Stimulated activated CD8-positive, alpha-beta memory T cell treated with anti-CD3 and anti-CD28 coated beads, Interleukin-4, amount 100 ng/mL, for 1 hour (primary cell): ENCODE measurements at regions not wholly inside any gene's neighbourhood (a gene's known extent, or its start where the extent isn't known, plus 50 kb on each side); places are given as distances from the start of the nearest gene placed in this dataset.

Experiments used
- DNase-seq, 2 donors: peaks; one replicate each; pipeline ENCODE4 v3.0.0-alpha.2; 2020; ENCODE audit warnings: low read depth in 2 of 2, low spot score in 1 of 2

DNA sequence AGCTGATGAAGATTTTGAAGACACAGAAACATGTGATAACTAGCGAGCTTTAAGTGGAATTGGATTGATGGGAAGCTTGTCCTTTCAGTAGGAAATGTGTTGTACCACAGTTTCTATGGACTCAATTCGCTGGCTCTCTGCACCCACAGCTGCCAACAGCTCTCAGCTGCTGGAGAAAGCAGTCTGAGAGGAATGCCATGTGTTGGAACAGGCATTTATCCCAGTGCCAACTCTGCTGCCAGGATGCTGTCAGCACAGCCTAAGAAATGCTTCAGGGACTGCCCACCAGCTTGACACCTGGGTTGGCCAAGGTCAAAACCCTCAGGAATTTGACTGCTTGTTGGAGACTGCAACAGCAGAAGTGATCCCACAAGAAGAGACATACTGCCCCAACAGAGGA, 193.0 kb upstream of the THSD7B start:
- DNase-seq = no peak

DNA sequence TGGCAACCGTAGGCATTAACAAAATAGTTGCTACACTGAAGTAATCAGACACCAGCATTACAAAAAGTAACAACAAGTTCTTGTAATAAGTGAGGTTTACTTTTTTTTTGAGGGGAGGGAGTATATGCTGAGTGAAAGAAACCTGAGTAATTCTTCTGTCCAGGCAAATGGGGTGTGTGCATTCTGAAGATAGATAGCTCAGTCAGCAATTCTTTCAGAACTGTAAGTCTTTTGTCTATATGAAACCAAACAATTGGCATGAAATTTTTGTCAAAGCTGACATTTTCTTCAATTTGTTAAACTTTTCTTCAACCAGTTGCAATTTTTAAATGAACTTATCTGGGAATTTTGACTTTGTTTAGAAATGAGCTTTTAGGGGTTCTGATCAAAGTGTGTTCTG, 208.1 kb upstream of the THSD7B start:
- DNase-seq = no peak

DNA sequence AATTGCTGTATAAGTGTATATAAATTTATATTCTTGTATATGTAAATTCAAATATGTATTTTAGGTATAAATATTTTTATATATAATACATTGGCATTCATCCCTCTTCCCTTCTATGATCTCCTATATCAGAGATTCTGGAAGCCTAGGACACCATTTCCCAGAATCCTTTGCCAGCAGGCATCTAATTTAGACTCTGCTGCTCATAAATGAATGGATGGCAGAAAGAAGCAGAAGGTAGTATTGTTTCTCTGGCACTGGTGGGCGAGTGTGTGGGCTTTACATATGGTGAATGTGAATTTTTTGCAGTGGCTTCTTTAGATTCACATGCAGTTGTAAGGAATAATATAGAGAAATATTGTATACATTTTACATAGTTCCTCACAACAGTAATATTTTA, 215.2 kb upstream of the THSD7B start:
- no peak for DNase-seq

DNA sequence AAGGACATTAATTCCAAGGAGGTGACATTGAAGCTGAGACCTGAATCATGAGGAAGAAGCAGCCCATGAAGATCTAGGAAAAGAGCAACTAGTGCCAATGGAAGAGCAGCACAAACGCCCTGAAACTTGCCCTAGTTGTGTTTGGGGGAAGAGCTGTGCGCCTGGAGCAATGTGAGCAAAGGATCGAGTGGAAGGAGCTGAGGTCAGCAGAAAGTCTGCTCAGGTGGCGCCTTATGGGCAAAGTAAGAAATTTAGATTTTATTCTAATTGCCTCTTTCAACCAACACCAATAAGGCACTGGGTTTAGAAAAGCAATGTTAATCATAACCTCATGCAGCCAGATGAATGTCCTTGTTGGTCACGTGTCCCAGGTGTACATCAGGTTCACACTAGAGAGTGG, 226.0 kb upstream of the THSD7B start:
- no peak for DNase-seq

DNA sequence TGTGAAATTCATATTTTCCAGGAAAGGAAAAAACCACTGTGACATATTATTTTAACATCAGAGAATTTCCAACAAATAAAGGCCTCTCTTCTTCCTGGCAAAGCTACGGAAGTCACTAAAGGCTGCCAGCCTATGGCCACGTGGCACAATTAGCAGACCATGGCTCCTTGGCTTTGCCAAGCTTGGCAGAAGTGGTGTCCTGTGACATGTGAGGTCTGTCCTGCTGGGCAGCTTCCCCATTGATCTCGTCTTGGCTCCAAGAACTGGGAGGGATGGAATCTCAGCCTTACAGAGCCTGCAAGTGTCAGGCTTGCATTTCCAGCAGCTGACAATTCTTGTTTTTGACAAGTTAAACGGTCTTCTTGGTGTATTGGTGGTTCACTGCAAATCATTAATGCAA, 226.9 kb upstream of the THSD7B start:
- DNase-seq = no peak

DNA sequence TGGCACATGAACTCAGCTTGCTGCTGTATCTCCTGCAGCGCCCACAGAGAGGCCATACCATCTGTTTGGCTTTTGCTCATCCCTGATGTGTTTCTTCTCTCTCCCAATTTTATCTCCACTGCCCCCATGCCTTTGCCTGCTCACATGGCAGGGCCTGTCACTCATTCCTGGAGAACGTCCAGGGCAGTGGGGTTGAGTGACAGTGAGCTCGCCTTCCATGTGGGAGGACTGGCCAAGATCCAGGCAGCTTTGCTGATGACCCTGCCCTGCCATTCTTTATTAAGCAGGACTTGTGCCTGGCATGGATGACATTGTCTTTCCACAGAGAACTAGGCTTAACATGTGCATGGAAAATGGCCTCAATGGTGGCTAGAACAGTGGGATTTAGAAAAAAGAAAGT, 230.5 kb upstream of the THSD7B start:
- no peak for DNase-seq

DNA sequence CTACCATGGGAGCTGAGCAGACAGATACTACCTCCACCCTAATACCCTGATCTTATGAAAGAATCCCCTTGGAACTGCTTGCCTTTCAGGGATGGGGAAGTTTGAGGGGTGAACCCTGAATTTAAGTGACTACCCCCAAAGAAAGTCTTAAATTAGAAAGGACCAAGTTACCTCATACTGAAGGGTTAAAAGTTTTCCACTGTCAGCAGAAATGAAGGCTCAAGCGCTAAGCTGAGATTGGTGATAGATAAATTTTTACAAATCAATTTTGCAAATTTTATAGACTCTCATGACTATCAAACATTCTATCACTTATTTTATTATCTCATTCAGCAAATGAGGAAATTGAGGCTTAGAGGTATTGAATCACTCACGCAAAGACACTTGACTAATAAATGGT, 233.2 kb upstream of the THSD7B start:
- no peak for DNase-seq

DNA sequence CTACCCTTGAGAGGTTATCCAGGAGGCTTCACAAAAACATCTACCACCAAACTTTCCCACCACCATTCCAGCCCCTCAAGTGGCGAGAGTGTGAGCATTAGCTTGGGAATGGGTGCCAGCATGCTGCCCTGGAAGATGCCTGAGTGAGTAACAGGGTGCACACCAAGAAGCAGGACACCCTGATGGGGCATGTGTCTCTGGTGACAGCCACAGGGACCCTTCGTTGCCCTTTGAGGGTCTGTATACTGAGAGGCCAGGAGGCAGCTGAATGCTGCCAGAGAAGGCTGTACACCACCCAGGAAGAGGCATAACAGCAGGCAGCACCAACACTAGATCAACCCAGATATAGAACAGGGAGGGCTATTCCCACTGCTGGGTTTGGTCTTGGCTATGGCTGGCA, 233.6 kb upstream of the THSD7B start:
- no peak for DNase-seq

DNA sequence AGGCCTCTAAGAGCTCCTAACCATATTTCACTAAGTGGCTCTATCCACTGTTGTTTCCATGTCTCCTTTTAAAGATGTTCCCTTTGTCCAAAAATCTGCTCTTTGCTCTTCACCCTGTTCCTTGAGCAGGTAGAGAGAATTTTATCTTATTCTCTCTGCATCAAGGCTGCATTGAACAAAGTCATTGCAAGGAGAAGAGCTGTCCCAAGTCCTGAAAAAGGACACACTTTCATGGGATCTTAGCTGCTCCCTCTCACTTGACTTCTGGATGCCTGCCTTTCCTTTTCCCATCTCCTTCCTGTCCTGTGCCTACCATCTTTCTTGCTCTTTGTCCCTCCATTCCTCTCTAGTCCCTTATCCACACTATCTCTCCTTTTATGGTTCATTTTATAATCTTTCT, 235.2 kb upstream of the THSD7B start:
- DNase-seq = no peak

DNA sequence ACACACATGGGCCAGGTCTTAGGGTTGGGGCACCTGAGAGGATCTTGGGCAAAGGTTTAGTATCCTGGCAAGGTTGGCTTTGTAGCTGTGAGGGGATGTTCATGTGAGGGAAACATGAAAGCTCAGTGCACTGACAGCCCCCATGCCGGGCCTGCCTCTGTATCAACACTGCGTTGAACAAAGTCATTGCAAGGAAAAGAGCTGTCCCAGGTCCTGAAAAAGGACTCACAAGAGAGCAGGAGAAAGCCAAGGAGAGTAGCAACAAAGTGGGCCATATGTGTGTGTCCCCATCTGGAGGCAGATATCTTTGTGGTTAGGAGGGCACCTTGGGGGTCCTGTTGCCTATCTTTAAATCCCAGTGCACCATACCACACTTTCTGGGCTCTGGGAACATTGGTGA, 237.8 kb upstream of the THSD7B start:
- DNase-seq = no peak

DNA sequence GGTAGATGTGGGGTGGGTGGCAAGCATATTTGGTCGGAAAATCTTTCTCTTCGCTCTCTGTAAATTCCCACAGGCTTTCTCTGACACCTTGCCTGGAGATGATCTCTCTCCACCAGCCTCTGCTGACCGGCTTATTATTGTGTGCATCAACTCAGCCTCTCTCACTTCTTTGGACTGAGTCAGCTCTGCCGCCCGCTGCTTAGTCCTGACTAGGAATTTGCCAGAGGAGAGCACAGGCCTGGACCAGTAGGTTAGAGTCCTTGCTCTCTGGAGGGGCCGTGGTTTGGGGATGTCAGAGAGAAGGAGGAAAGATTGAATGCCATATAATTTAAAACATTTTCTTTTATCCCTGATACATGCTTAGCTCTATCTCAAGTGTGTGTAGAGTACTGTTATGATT, 242.6 kb upstream of the THSD7B start:
- DNase-seq = no peak

DNA sequence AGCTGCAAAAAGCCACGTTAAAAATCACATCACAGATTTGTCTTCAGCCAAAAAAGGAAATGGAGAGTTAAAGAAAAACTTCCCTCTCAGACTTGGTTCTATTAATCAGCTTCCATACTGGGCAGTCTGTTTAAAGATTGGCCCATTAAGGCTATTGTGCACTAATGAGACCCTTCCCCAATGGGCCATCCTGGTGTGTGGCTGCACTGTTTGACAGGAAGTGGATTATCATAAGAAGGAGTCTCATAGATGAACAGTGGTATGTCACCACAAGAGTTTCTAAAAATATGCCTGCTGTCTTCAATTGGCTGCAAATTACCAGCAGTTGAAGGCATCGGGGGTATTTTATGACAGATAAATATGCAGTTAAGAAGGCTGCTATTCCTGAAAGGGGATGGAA, 247.6 kb upstream of the THSD7B start:
- no peak for DNase-seq

DNA sequence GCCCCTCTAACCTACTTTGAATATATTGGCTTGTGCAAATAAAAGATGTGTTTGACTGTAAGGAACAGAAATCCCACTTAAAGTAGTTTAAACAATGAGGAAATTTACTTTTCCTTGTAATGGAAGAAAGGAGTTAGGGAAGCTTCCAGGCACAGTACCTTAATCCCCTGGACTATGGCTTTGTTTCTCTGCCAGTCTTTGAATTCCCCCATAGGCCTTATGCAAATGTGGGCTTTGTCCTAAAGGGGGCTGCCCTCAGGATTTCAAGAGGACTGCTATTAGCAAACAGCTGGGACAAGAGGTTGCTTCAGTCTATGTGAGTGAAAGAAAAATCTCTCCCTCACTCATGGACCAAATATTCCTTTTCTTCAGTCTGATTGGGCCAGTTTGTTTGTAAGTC, 255.1 kb upstream of the THSD7B start:
- no peak for DNase-seq

DNA sequence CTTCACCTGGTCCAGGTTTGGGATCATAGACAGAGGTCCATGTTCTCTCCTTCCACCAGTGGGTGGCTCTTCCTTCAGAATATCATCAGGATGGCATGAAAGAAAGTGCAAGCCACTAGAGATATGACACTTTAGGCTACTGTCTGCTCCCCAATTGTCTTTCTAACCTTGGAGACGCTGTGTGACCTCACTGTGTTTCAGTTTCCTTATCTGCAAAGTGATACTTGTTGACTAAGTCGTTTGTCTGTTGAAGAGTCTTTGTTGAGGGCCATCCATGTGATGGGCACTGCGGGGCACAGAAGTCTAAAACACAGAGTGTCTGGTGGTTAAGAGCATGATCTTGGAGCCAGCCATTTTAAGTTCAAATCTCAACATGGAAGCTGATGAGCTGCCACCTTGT, 259.9 kb upstream of the THSD7B start:
- no peak for DNase-seq

DNA sequence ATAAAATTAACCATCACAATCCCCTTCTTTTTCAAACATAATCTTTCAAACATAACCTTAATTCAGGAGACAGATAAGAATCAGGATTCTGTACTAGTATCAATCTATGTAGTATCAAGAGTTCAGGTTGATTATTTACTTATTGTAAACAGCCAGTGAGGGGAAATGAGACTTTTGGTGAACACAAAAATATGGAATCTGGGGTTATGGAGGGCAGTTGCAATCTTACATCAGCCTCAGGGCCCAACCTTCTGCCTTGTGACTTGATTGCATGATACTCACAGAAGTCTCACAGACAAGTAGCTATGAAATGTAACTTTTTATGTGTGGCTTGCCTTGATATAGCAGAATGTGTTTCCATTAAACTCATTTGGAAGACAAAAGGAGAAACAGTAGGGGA, 262.7 kb upstream of the THSD7B start:
- no peak for DNase-seq

DNA sequence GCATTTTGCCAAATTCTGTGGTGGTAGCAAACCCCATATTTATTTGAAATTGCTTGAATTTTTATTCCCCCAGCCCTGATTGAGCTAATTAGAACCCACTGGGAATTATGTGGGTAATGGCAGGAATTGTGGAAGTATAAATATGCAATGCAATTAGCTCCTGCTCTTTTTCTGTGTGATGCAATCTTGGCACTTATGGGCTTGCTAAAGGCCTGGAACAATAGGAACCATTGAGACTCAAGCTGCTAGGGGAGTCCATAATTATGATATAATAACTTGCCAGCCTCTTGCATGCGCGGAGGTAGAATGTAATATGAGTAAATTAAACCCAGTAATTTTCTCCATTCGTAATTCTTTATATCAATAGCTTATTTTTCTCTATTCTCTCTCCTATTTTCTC, 267.6 kb upstream of the THSD7B start:
- no peak for DNase-seq

DNA sequence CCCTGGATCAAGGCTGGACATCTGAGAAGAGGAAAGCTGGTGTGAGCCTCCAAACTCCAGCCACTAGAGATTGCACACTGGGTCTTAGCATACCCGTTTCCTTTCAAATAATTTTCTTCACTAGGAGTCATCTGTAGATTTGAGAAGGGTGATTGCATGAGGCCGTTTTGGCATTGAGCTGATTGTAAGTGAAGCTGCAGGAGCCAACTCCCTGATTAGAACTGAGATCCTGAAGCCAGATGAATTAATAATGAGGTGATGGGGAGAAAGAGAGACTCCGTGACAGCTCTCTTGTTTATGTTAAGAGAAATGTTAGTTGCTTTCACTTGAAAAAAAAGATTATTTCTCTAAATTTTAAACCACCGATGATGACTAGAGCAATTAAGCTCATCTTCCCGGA, 268.4 kb upstream of the THSD7B start:
- no peak for DNase-seq

DNA sequence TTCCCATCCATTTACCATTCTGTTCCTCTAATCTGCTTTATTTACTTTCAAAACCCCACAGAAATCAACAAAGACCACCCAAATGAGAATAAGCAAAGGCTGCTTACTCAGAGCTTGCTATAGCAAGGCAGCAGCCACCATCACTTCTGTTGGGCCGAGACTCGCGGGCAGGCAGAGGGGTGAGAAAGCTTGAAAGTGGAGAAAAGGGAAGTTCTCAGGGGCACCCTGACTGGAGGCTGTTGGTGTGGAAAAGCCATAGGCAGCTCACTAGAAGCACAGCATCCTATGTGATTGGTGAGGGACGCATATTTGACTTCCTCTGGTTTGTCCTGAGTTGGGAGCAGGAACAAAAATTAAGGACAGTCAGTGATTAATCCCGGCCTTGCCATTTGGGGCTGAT, 269.7 kb upstream of the THSD7B start:
- DNase-seq = no peak

DNA sequence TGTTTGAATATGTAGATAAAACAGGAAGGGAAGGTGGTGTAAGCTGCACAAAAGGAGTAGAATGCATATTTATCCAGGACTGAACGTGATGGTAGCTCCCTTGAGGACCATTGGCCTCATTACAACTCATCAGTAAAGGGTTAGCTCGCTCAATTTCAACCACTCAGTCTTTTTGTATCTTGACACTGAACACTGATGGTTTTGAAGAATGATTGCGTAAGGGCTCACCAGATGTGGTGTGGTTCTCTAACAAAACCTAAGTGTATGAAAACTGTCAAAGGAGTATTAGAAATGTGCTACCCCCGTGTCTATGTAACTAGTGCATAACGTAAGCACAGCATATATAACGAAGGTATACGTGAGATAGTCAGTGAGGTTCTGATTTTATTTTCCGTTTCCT, 272.4 kb upstream of the THSD7B start:
- no peak for DNase-seq

DNA sequence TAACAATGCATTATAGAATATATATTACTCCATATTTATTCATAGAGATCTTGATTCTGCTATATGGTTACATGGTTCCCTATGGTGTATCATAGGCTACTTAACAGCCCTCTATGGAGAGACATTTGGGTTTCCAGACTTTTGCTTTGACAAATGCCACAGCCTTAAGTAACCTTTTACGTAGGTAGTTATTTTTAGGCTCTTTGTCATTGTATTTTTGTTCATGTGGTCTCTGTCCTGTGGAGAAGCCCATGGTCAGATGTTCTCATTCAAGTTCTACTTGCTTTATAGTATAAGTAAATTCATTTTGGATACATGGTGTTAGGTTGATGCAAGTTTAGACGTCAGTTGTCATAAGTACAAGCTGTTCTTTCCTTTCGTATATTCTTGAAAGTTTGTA, 275.2 kb upstream of the THSD7B start:
- no peak for DNase-seq

DNA sequence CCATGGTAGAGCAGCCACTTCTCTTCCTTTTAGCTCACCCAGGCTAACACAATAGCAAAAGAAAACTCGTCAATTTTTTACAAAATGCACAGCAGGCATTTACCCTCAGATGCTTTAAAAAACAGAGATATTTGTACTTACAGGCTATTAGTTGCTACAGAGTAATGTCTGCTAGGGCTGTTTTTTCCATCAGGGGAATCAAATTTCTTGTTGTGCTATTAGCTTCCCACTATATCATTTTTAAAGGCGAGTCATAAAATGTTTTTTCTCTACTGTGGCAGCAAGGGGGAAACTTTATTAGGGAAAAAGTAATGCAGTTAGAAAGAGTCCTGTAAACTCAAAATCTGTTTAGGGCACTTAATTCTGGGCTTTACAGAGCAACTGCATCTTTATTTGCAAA, 277.9 kb upstream of the THSD7B start:
- no peak for DNase-seq

DNA sequence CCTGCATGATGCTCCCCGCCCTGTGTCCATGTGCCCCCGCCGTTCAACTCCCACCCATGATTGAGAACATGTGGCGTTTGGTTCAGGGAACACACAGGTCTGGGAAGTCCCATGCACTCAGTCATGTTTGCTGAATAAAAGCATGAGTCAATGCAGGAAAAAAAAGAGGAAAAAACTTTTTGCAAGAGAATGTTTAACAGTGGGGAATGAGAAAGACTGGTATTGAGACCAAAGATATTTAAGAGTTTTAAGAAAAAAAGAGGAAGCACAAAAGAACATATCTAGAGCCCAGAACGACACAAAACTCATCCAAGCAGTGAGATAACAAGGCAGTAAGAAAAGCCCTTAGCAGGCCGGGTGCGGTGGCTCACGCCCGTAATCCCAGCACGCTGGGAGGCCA, 279.2 kb upstream of the THSD7B start:
- DNase-seq = no peak

DNA sequence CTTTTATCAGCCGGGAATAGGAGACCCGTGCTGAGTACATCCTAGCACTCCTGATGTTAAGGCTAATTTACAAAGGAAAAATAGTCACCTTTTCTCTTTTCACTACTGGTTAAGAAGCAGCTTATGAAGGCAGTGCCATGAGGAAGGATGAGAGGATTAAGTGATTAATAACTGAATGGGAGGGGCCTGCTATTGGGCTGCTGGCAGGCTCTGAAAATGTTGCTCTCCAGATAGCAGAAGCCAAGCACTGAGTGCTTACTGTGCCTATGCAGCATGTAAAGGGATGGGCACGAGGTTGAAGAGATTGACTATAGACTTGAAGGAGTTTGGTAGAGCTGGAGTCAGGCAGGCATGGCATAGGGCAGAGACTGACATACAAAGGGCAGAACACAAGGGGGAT, 282.4 kb upstream of the THSD7B start:
- DNase-seq = no peak

DNA sequence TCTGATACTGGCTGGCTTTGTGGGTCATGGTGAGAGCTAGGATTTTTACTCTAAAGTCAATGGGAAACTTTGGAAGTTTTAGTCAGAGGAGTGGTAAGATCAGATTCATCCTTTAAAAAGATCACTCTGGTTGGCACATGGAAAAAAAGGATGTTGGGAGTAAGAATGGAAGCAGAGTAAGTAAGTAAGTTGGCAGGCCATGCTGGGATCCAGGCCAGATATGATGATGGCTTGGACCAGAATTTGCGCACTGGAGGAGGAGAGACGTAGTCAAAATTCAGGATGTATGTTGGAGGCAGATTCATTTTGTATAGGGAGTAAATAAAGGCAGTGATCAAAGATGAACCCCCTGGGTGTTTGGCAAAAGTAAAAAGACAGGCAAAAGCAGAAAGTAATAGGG, 283.3 kb upstream of the THSD7B start:
- DNase-seq = no peak

DNA sequence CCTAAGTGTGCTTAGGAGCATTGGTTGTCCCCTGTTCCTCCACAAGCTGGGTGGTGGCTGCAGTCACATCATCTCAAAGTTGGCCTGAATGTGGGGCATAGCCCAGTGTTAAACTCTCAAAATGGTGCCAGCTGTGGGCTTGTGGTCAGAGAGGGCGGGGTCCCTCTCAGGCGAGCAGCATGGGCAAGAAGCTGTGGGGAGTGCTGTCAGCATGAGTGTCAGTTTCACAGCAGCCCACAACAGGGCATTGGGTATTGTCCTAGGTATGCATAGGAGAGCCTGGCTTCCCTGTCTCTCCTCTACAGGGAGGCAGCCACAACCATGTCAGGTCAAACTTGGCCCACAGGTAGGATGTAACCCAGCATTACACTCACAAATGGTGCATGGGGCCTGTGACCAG, 285.6 kb upstream of the THSD7B start:
- no peak for DNase-seq
